ENCODE measurements at regions not wholly inside any gene's neighbourhood (a gene's known extent, or its start where the extent isn't known, plus 50 kb on each side); places are given as distances from the start of the nearest gene placed in this dataset.

DNA sequence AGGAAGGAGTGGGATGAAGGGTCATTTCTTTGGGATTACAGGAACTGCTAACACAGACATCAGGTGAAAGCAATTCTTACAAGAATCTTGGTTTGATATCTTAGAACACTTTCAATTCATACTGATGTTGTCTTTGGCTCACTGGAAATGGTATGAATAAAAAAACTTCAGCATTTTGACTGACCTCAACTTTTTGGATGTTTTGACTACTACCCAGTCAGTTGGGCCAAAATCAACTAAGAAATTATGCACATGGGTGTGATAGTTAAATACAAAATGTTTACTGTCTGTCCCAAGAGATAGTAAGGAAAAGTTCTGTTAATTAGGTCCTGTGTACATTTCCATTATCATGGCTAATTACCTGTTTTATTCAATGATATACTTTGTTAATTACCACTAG is 165.5 kb upstream of the LRIG1 start (continued):
- TF ChIP-seq, protein P1, sequence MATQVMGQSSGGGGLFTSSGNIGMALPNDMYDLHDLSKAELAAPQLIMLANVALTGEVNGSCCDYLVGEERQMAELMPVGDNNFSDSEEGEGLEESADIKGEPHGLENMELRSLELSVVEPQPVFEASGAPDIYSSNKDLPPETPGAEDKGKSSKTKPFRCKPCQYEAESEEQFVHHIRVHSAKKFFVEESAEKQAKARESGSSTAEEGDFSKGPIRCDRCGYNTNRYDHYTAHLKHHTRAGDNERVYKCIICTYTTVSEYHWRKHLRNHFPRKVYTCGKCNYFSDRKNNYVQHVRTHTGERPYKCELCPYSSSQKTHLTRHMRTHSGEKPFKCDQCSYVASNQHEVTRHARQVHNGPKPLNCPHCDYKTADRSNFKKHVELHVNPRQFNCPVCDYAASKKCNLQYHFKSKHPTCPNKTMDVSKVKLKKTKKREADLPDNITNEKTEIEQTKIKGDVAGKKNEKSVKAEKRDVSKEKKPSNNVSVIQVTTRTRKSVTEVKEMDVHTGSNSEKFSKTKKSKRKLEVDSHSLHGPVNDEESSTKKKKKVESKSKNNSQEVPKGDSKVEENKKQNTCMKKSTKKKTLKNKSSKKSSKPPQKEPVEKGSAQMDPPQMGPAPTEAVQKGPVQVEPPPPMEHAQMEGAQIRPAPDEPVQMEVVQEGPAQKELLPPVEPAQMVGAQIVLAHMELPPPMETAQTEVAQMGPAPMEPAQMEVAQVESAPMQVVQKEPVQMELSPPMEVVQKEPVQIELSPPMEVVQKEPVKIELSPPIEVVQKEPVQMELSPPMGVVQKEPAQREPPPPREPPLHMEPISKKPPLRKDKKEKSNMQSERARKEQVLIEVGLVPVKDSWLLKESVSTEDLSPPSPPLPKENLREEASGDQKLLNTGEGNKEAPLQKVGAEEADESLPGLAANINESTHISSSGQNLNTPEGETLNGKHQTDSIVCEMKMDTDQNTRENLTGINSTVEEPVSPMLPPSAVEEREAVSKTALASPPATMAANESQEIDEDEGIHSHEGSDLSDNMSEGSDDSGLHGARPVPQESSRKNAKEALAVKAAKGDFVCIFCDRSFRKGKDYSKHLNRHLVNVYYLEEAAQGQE (IDR thresholded peaks at IDR 0.05), result no peak
- TF ChIP-seq TAF1 (conservative IDR thresholded peaks at IDR 0.05), result no peak
- TF ChIP-seq RAD21 (IDR thresholded peaks at IDR 0.05), result no peak

DNA sequence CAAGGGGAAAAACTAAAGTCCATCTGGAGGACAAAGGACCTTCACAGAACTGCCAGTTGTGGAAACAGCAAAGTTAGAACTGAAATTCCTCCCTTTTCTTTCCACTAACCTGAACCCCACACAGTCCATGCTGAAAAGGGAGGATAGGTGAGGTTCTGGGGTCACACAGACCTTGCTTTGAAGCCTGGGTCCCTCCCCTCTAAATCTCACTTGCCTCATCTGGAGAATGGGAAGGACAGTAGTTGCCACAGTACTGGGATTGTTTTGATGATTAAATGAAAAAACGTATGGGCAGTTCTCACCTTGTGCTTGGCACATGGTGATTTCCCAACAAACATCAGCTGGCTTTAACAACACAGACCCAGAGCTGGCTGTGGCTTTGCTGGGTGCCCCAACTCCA is 166.4 kb upstream of the LRIG1 start:
- no peaks in the 10 kb centered on the region for H3K36me3 ChIP-seq (ENCODE audit: control insufficient read depth in 4 of 4, insufficient read depth in 3 of 4, low read depth in 1 of 4, low read length in 3 of 4)
- DNase-seq (ENCODE audit: low spot score), result no peak
- no peaks in the 10 kb centered on the region for H3K27me3 ChIP-seq (ENCODE audit: control insufficient read depth in 4 of 4, insufficient read depth in 4 of 4, low read length in 3 of 4)
- WGBS, result 55% methylated on average over 1 of the region's 1 CpG
- no peaks in the 10 kb centered on the region for H3K4me1 ChIP-seq (ENCODE audit: control insufficient read depth in 4 of 4, insufficient read depth in 4 of 4, low read length in 3 of 4)
- TF ChIP-seq RXRA (IDR thresholded peaks at IDR 0.05) (no peak), SP1 (IDR thresholded peaks at IDR 0.05) (no peak), GABPA (IDR thresholded peaks at IDR 0.05 in 1 of 2, conservative IDR thresholded peaks at IDR 0.05 in 1 of 2) (no peak), YY1 (IDR thresholded peaks at IDR 0.05) (no peak), EGR1 (IDR thresholded peaks at IDR 0.05; ENCODE audit: low read depth in 2 of 2) (no peak), HNF4A (conservative IDR thresholded peaks at IDR 0.05) (no peak), RAD21 (IDR thresholded peaks at IDR 0.05) (no peak), NR2F2 (IDR thresholded peaks at IDR 0.05) (no peak)
- TF ChIP-seq, protein P2, sequence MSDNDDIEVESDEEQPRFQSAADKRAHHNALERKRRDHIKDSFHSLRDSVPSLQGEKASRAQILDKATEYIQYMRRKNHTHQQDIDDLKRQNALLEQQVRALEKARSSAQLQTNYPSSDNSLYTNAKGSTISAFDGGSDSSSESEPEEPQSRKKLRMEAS (IDR thresholded peaks at IDR 0.05), result no peak
- TF ChIP-seq, protein P3, sequence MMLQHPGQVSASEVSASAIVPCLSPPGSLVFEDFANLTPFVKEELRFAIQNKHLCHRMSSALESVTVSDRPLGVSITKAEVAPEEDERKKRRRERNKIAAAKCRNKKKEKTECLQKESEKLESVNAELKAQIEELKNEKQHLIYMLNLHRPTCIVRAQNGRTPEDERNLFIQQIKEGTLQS (IDR thresholded peaks at IDR 0.05), result no peak
- TF ChIP-seq, protein P1 (IDR thresholded peaks at IDR 0.05), result no peak
- TF ChIP-seq, protein P4, sequence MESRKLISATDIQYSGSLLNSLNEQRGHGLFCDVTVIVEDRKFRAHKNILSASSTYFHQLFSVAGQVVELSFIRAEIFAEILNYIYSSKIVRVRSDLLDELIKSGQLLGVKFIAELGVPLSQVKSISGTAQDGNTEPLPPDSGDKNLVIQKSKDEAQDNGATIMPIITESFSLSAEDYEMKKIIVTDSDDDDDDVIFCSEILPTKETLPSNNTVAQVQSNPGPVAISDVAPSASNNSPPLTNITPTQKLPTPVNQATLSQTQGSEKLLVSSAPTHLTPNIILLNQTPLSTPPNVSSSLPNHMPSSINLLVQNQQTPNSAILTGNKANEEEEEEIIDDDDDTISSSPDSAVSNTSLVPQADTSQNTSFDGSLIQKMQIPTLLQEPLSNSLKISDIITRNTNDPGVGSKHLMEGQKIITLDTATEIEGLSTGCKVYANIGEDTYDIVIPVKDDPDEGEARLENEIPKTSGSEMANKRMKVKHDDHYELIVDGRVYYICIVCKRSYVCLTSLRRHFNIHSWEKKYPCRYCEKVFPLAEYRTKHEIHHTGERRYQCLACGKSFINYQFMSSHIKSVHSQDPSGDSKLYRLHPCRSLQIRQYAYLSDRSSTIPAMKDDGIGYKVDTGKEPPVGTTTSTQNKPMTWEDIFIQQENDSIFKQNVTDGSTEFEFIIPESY (IDR thresholded peaks at IDR 0.05), result no peak
- H3K27ac ChIP-seq (ENCODE audit: low read depth in 1 of 2, low read length in 2 of 2), result no peak overlapping the region
- H3K9ac ChIP-seq (ENCODE audit: low read depth in 1 of 2, low read length in 2 of 2), result no peak overlapping the region
- no peak overlapping the region for H3K4me3 ChIP-seq (ENCODE audit: low read depth in 1 of 3, low read length in 3 of 3)
- H3K9me3 ChIP-seq (ENCODE audit: control insufficient read depth in 4 of 4, low read length in 3 of 4), result no peaks in the 10 kb centered on the region

All from liver (tissue), 7 donors.